IMR-90 (cell line): ENCODE measurements at regions not wholly inside any gene's neighbourhood (a gene's known extent, or its start where the extent isn't known, plus 50 kb on each side); places are given as distances from the start of the nearest gene placed in this dataset.

ENCODE experiments used
- CHD1 ChIP-seq: IDR thresholded peaks from 2 replicates; pipeline ENCODE4 v1.6.1; 2012; ENCODE audit warnings: low read depth, low read length, improper control_type of control experiment
- CTCF ChIP-seq: conservative IDR thresholded peaks from 2 replicates; pipeline ENCODE4 v1.5.1; 2012; ENCODE audit warnings: mild to moderate bottlenecking, low read depth, low read length, improper control_type of control experiment
- ELK1 ChIP-seq: fragments of 150-350 bp; IDR thresholded peaks from 2 replicates; pipeline ENCODE4 v1.6.1; 2016; ENCODE audit warnings: low read depth, mild to moderate bottlenecking, low read length, moderate library complexity, borderline replicate concordance
- POLR2A ChIP-seq: IDR thresholded peaks from 2 replicates; pipeline ENCODE4 v1.6.1; 2012; ENCODE audit warnings: mild to moderate bottlenecking, low read depth, low read length
- RAD21 ChIP-seq: IDR thresholded peaks from 2 replicates; pipeline ENCODE4 v1.6.1; 2012; ENCODE audit warnings: low read length, improper control_type of control experiment
- RFX5 ChIP-seq: IDR thresholded peaks from 2 replicates; pipeline ENCODE4 v1.8.0; 2012; ENCODE audit warnings: low read depth, mild to moderate bottlenecking, low read length, moderate library complexity

- TF ChIP-seq CTCF (no peak), CHD1 (no peak), RFX5 (no peak), ELK1 (no peak), RAD21 (no peak), POLR2A (no peak)
Measured at GRCh38 chr6:97866616-97867015, 583.6 kb upstream of the MMS22L start.
